Endothelial cell (in vitro differentiated cells): ENCODE measurements at regions not wholly inside any gene's neighbourhood (a gene's known extent, or its start where the extent isn't known, plus 50 kb on each side); places are given as distances from the start of the nearest gene placed in this dataset.

Source experiments
- DNase-seq: peaks from one replicate; pipeline ENCODE4 v3.0.0; 2021; ENCODE audit warnings: low spot score
- H3K27ac Mint-ChIP-seq: one replicate; pipeline ENCODE4 v1.8.0; 2021; ENCODE audit warnings: mixed read lengths, inconsistent platforms; ENCODE audit not compliant: unreplicated experiment
- H3K27me3 Mint-ChIP-seq: one replicate; pipeline ENCODE4 v1.8.0; 2021; ENCODE audit warnings: mild to moderate bottlenecking, moderate library complexity, mixed read lengths, inconsistent platforms; ENCODE audit not compliant: unreplicated experiment
- H3K36me3 Mint-ChIP-seq: one replicate; pipeline ENCODE4 v1.8.0; 2021; ENCODE audit warnings: mild to moderate bottlenecking, low read depth, mixed read lengths, inconsistent platforms; ENCODE audit not compliant: unreplicated experiment
- H3K4me1 Mint-ChIP-seq: one replicate; pipeline ENCODE4 v1.8.0; 2021; ENCODE audit warnings: mild to moderate bottlenecking, mixed read lengths, inconsistent platforms; ENCODE audit not compliant: unreplicated experiment
- H3K4me3 Mint-ChIP-seq: one replicate; pipeline ENCODE4 v1.8.0; 2021; ENCODE audit warnings: mild to moderate bottlenecking, mixed read lengths, inconsistent platforms; ENCODE audit not compliant: unreplicated experiment
- H3K9me3 Mint-ChIP-seq: one replicate; pipeline ENCODE4 v1.8.0; 2021; ENCODE audit warnings: mixed read lengths, inconsistent platforms; ENCODE audit not compliant: unreplicated experiment
- TF ChIP-seq, protein P1 (sequence below): fragments of 200-600 bp; sonication (generic); IDR thresholded peaks from one replicate; pipeline ENCODE4 v1.5.0; 2021; ENCODE audit warnings: antibody characterized with exemption; ENCODE audit not compliant: unreplicated experiment

DNA sequence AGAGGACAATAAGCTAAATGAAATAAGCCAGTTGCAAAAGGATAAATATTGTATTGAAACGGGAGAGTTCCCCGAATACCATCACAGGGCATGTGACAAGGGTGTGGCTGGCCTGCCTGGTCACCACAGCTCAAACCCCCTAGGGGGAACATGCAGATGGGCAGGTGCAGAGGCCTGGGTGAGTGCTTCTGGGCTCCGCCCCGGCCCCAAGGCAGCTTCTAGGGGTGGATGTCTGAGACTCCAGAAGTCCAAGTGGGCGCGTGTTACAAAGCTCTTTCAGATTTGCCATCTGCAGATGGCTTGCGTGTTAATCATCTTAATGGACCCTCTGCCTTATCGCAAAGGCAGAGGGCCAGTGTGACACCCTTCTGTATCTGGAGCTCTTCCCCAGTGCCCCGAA lies 559.2 kb upstream of the IMPG1 start:
- no peaks in the 10 kb centered on the region for H3K4me1 Mint-ChIP-seq
- TF ChIP-seq, protein P1, sequence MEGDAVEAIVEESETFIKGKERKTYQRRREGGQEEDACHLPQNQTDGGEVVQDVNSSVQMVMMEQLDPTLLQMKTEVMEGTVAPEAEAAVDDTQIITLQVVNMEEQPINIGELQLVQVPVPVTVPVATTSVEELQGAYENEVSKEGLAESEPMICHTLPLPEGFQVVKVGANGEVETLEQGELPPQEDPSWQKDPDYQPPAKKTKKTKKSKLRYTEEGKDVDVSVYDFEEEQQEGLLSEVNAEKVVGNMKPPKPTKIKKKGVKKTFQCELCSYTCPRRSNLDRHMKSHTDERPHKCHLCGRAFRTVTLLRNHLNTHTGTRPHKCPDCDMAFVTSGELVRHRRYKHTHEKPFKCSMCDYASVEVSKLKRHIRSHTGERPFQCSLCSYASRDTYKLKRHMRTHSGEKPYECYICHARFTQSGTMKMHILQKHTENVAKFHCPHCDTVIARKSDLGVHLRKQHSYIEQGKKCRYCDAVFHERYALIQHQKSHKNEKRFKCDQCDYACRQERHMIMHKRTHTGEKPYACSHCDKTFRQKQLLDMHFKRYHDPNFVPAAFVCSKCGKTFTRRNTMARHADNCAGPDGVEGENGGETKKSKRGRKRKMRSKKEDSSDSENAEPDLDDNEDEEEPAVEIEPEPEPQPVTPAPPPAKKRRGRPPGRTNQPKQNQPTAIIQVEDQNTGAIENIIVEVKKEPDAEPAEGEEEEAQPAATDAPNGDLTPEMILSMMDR = no peak

DNA sequence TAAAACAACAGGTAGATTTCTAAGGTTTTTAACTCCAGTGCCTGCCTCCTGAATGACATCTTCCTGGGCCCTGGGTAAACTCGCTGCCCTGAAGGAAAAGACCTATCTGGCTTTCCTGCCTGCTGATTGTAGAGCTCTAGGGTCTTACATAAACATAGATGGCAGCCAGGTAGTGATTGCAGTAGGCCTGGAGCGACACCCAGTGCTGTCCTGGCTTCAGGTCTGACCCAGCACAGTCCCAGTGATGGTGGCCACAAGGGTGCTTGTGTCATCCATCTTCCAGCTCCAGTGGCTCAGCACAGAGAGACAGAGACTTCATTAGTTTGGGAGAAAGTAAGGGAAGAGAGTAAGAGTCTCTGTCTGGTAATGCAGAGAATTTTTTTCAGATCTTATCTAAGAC lies 542.9 kb upstream of the IMPG1 start:
- no peaks in the 10 kb centered on the region for H3K9me3 Mint-ChIP-seq
- no peak overlapping the region for H3K27ac Mint-ChIP-seq

More for the DNA sequence above, 559.2 kb upstream of the IMPG1 start:
- H3K9me3 Mint-ChIP-seq = no peaks in the 10 kb centered on the region
- no peaks in the 10 kb centered on the region for H3K36me3 Mint-ChIP-seq
- H3K4me3 Mint-ChIP-seq = no peak overlapping the region
- H3K27ac Mint-ChIP-seq = no peak overlapping the region
- DNase-seq = no peak
- peaks cover 1% of the 10 kb centered on the region for H3K27me3 Mint-ChIP-seq

DNA sequence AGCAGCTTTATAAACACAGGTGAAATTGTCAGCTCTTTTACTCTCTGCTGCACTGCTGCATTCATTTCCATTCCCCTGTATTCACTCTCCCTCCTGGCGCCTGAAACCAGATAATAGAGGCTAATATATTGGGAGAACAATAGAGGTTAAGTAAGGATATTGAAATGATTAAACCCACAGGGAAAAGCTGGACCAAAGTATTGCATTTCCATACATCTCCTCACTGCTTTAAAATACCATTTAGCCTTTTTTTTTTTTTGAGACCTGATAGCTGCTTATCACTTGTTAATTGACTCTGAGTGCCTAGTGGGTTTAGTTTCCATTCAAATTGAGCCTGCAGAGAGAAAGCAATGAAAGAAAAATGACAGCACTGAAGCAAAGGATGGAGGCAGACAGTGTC lies 540.5 kb upstream of the IMPG1 start:
- Mint-ChIP-seq H3K27me3 (peaks cover 2% of the 10 kb centered on the region), H3K27ac (no peak overlapping the region), H3K36me3 (no peaks in the 10 kb centered on the region), H3K9me3 (no peaks in the 10 kb centered on the region), H3K4me1 (peaks cover 7% of the 10 kb centered on the region), H3K4me3 (no peak overlapping the region)
- TF ChIP-seq, protein P1 = no peak
- no peak for DNase-seq

More for the DNA sequence above, 542.9 kb upstream of the IMPG1 start:
- DNase-seq = no peak
- Mint-ChIP-seq H3K27me3 (peaks cover 2% of the 10 kb centered on the region), H3K36me3 (no peaks in the 10 kb centered on the region), H3K4me3 (no peak overlapping the region), H3K4me1 (peaks cover 7% of the 10 kb centered on the region)
- TF ChIP-seq, protein P1 = no peak

DNA sequence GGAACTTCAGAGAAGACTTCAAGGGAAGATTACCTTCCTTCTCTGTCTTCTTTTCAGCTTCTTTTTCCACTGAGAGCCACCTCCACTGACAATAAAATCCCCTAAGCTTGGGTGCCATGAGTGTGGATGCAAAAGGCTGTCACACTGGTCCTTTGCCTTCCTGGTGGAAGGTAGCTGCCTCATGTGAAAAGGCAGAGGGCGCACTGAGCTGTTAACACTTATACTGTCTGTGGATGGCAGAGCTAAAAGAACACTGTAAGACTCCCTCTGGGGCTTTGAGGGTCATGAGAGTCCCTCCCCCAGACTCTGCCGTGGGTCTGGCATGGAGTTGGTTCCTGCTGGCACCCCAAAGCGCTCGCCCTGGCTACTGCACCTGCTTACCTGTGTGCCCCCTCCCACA lies 536.7 kb upstream of the IMPG1 start:
- TF ChIP-seq, protein P1 = no peak
- H3K27ac Mint-ChIP-seq = no peak overlapping the region
- no peaks in the 10 kb centered on the region for H3K4me1 Mint-ChIP-seq
- no peak overlapping the region for H3K4me3 Mint-ChIP-seq
- no peaks in the 10 kb centered on the region for H3K9me3 Mint-ChIP-seq
- no peaks in the 10 kb centered on the region for H3K36me3 Mint-ChIP-seq
- DNase-seq = no peak
- H3K27me3 Mint-ChIP-seq = peaks cover 2% of the 10 kb centered on the region

DNA sequence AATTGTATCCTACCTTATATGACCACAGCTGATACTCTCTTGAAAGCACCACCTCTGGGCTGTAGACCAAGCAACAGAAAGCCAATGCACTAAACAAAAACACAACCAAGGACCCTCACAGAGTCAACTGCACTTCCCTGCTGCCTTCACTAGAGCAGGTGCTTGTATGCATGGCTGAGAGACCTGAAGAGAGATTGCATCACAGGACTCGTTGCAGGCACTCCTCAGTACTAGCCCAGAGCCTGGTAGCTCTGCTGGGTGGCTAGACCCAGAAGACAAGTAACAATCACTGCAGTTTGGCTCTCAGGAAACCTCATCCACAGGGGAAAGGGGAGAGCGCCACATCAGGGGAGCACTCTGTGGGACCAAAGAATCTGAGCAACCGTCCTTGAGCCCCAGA lies 521.6 kb upstream of the IMPG1 start:
- no peaks in the 10 kb centered on the region for H3K4me1 Mint-ChIP-seq
- no peak overlapping the region for H3K4me3 Mint-ChIP-seq
- DNase-seq = no peak
- TF ChIP-seq, protein P1 = no peak
- H3K36me3 Mint-ChIP-seq = no peaks in the 10 kb centered on the region
- H3K27ac Mint-ChIP-seq = no peak overlapping the region
- H3K9me3 Mint-ChIP-seq = no peaks in the 10 kb centered on the region
- H3K27me3 Mint-ChIP-seq = peaks cover 1% of the 10 kb centered on the region
